ENCODE measurements at regions not wholly inside any gene's neighbourhood (a gene's known extent, or its start where the extent isn't known, plus 50 kb on each side); places are given as distances from the start of the nearest gene placed in this dataset.
A peak's percentile ranks its signal among the peaks of the same experiment; 100 is the strongest.
"Not testable (repeated sequence)": the region's sequence is repeated elsewhere in the genome, so short reads cannot be mapped to it uniquely, and the experiment has no call there.

- H2AFZ ChIP-seq; H3K9me2 ChIP-seq (ENCODE audit: insufficient read depth); H3K4me1 ChIP-seq (ENCODE audit: insufficient read depth); H3K27ac ChIP-seq (ENCODE audit: low read depth); H3K36me3 Mint-ChIP-seq (ENCODE audit: low read depth); H3K27me3 ChIP-seq (ENCODE audit: insufficient read depth); H3K4me1 Mint-ChIP-seq; H3K79me2 ChIP-seq (replicated peaks; ENCODE audit: insufficient read depth); H3K4me3 ChIP-seq; H3K4me2 ChIP-seq; H3K27ac Mint-ChIP-seq; H3K27me3 Mint-ChIP-seq (ENCODE audit: insufficient read depth, low read depth, poor library complexity); H3K9me3 Mint-ChIP-seq; ATAC-seq; H3F3A ChIP-seq (replicated peaks; ENCODE audit: low read depth); DNase-seq (ENCODE audit: low spot score); H3K4me3 Mint-ChIP-seq; H4K20me1 ChIP-seq (replicated peaks; ENCODE audit: insufficient read depth): not testable (repeated sequence)
- peaks cover 19% of the 10 kb centered on the region; the same call in 1 of the 2 replicates for H3K36me3 ChIP-seq (ENCODE audit: insufficient read depth)
Observed at GRCh38 chr21:10385898-10386527, 135.4 kb upstream of the TPTE start.

- H2AFZ ChIP-seq; H3F3A ChIP-seq (replicated peaks; ENCODE audit: low read depth); H3K27me3 Mint-ChIP-seq (ENCODE audit: insufficient read depth, low read depth, poor library complexity); H4K20me1 ChIP-seq (replicated peaks; ENCODE audit: insufficient read depth); H3K9me2 ChIP-seq (ENCODE audit: insufficient read depth); H3K4me3 Mint-ChIP-seq; H3K36me3 Mint-ChIP-seq (ENCODE audit: low read depth); ATAC-seq; DNase-seq (ENCODE audit: low spot score); H3K27me3 ChIP-seq (ENCODE audit: insufficient read depth); H3K79me2 ChIP-seq (replicated peaks; ENCODE audit: insufficient read depth); H3K27ac ChIP-seq (ENCODE audit: low read depth); H3K9me3 Mint-ChIP-seq; H3K27ac Mint-ChIP-seq; H3K4me2 ChIP-seq; H3K4me1 ChIP-seq (ENCODE audit: insufficient read depth); H3K4me1 Mint-ChIP-seq: not testable (repeated sequence)
- H3K4me3 ChIP-seq = peak overlapping the region; percentile 26; the same call in 1 of the 2 replicates
- H3K36me3 ChIP-seq (ENCODE audit: insufficient read depth) = peaks cover 15% of the 10 kb centered on the region; the same call in 1 of the 2 replicates
Observed at GRCh38 chr21:10387692-10388450, 133.5 kb upstream of the TPTE start.

- H3K4me2 ChIP-seq; H3K36me3 Mint-ChIP-seq (ENCODE audit: low read depth); H3K4me1 Mint-ChIP-seq; H3K4me3 Mint-ChIP-seq; H3F3A ChIP-seq (replicated peaks; ENCODE audit: low read depth); H3K9me3 Mint-ChIP-seq; H3K9me2 ChIP-seq (ENCODE audit: insufficient read depth); DNase-seq (ENCODE audit: low spot score); H3K4me1 ChIP-seq (ENCODE audit: insufficient read depth); H3K27me3 ChIP-seq (ENCODE audit: insufficient read depth); H3K27me3 Mint-ChIP-seq (ENCODE audit: insufficient read depth, low read depth, poor library complexity); H3K27ac Mint-ChIP-seq; ATAC-seq; H4K20me1 ChIP-seq (replicated peaks; ENCODE audit: insufficient read depth); H3K27ac ChIP-seq (ENCODE audit: low read depth); H2AFZ ChIP-seq; H3K79me2 ChIP-seq (replicated peaks; ENCODE audit: insufficient read depth): not testable (repeated sequence)
- H3K36me3 ChIP-seq (ENCODE audit: insufficient read depth) = peaks cover 15% of the 10 kb centered on the region; the same call in 1 of the 2 replicates
- H3K4me3 ChIP-seq = peak overlapping the region; percentile 26; the same call in 1 of the 2 replicates
Observed at GRCh38 chr21:10388625-10389024, 132.8 kb upstream of the TPTE start.

GRCh38 chr21:10392301-10392700 is 129.1 kb upstream of the TPTE start:
- not testable (repeated sequence) for H4K20me1 ChIP-seq (replicated peaks; ENCODE audit: insufficient read depth); H3K4me1 ChIP-seq (ENCODE audit: insufficient read depth); H2AFZ ChIP-seq; H3K4me1 Mint-ChIP-seq; H3K27ac Mint-ChIP-seq; H3K36me3 ChIP-seq (ENCODE audit: insufficient read depth); H3K4me3 Mint-ChIP-seq; H3K27me3 ChIP-seq (ENCODE audit: insufficient read depth); H3K4me2 ChIP-seq; H3K36me3 Mint-ChIP-seq (ENCODE audit: low read depth); H3F3A ChIP-seq (replicated peaks; ENCODE audit: low read depth); H3K79me2 ChIP-seq (replicated peaks; ENCODE audit: insufficient read depth); H3K9me3 Mint-ChIP-seq; H3K4me3 ChIP-seq; H3K9me2 ChIP-seq (ENCODE audit: insufficient read depth); ATAC-seq; H3K27ac ChIP-seq (ENCODE audit: low read depth); DNase-seq (ENCODE audit: low spot score); H3K27me3 Mint-ChIP-seq (ENCODE audit: insufficient read depth, low read depth, poor library complexity)

- H3K27ac Mint-ChIP-seq; H3K36me3 ChIP-seq (ENCODE audit: insufficient read depth); H3K9me3 Mint-ChIP-seq; H3K27me3 ChIP-seq (ENCODE audit: insufficient read depth); H3K4me3 Mint-ChIP-seq; ATAC-seq; H3K79me2 ChIP-seq (replicated peaks; ENCODE audit: insufficient read depth); DNase-seq (ENCODE audit: low spot score); H3K36me3 Mint-ChIP-seq (ENCODE audit: low read depth); H3K4me3 ChIP-seq; H3K9me2 ChIP-seq (ENCODE audit: insufficient read depth); H3K4me1 Mint-ChIP-seq; H3K4me1 ChIP-seq (ENCODE audit: insufficient read depth); H3F3A ChIP-seq (replicated peaks; ENCODE audit: low read depth); H2AFZ ChIP-seq; H3K27me3 Mint-ChIP-seq (ENCODE audit: insufficient read depth, low read depth, poor library complexity); H3K27ac ChIP-seq (ENCODE audit: low read depth); H4K20me1 ChIP-seq (replicated peaks; ENCODE audit: insufficient read depth); H3K4me2 ChIP-seq: not testable (repeated sequence)
Observed at GRCh38 chr21:10395963-10396362, 125.4 kb upstream of the TPTE start.

- not testable (repeated sequence) for DNase-seq (ENCODE audit: low spot score); H3K4me3 ChIP-seq; H3K79me2 ChIP-seq (replicated peaks; ENCODE audit: insufficient read depth); H3K4me3 Mint-ChIP-seq; H3K27me3 ChIP-seq (ENCODE audit: insufficient read depth); H3K36me3 Mint-ChIP-seq (ENCODE audit: low read depth); H3K36me3 ChIP-seq (ENCODE audit: insufficient read depth); H3K4me1 ChIP-seq (ENCODE audit: insufficient read depth); H3K27me3 Mint-ChIP-seq (ENCODE audit: insufficient read depth, low read depth, poor library complexity); H3K4me2 ChIP-seq; H3K27ac ChIP-seq (ENCODE audit: low read depth); H2AFZ ChIP-seq; H3F3A ChIP-seq (replicated peaks; ENCODE audit: low read depth); H3K9me3 Mint-ChIP-seq; H3K27ac Mint-ChIP-seq; ATAC-seq; H4K20me1 ChIP-seq (replicated peaks; ENCODE audit: insufficient read depth); H3K4me1 Mint-ChIP-seq; H3K9me2 ChIP-seq (ENCODE audit: insufficient read depth)
Observed at GRCh38 chr21:10397495-10397915, 123.9 kb upstream of the TPTE start.
